OCI-LY1 (cell line): ENCODE measurements at regions not wholly inside any gene's neighbourhood (a gene's known extent, or its start where the extent isn't known, plus 50 kb on each side); places are given as distances from the start of the nearest gene placed in this dataset.

Experiments used
- H2AFZ ChIP-seq: fragments of 200-600 bp; sonication (generic), shearing (Covaris generic); 2 replicates; pipeline ENCODE4 v1.6.0; 2014; ENCODE audit warnings: antibody characterized with exemption, mild to moderate bottlenecking, low read length
- H3F3A ChIP-seq: fragments of 200-600 bp; sonication (generic), shearing (Covaris generic); 2 replicates; pipeline ENCODE4 v1.6.0; 2014; ENCODE audit warnings: mild to moderate bottlenecking, antibody characterized with exemption, low read length, moderate library complexity; ENCODE audit not compliant: insufficient read depth
- H3K27ac ChIP-seq: fragments of 200-600 bp; sonication (generic); 2 replicates; pipeline ENCODE4 v1.5.1; 2014; ENCODE audit warnings: low read length, mixed run types, mild to moderate bottlenecking, low read depth; ENCODE audit not compliant: poor library complexity, severe bottlenecking
- H3K27me3 ChIP-seq: fragments of 200-600 bp; sonication (generic); 2 replicates; pipeline ENCODE4 v1.6.0; 2014; ENCODE audit warnings: antibody characterized with exemption, mild to moderate bottlenecking, low read length, moderate library complexity; ENCODE audit not compliant: insufficient read depth
- H3K36me3 ChIP-seq: fragments of 200-600 bp; sonication (generic); 2 replicates; pipeline ENCODE4 v1.6.1; 2014; ENCODE audit warnings: mild to moderate bottlenecking, antibody characterized with exemption, low read length, moderate library complexity, mixed read lengths; ENCODE audit not compliant: insufficient read depth
- H3K4me1 ChIP-seq: fragments of 200-600 bp; sonication (generic); 2 replicates; pipeline ENCODE4 v1.5.1; 2014; ENCODE audit warnings: mild to moderate bottlenecking, low read length, moderate library complexity; ENCODE audit not compliant: insufficient read depth, severe bottlenecking
- H3K4me2 ChIP-seq: fragments of 200-600 bp; sonication (generic), shearing (Covaris generic); 2 replicates; pipeline ENCODE4 v1.6.1; 2014; ENCODE audit warnings: low read length
- H3K4me3 ChIP-seq: fragments of 200-600 bp; sonication (generic); 2 replicates; pipeline ENCODE4 v1.5.1; 2014; ENCODE audit warnings: low read length, low read depth, mild to moderate bottlenecking, mixed read lengths; ENCODE audit not compliant: poor library complexity, severe bottlenecking
- H3K79me2 ChIP-seq: fragments of 200-600 bp; shearing (Covaris generic); 2 replicates; pipeline ENCODE4 v1.6.1; 2016; ENCODE audit warnings: mixed run types, low read length, mixed read lengths; ENCODE audit not compliant: insufficient read depth
- H3K9ac ChIP-seq: fragments of 200-600 bp; sonication (generic), shearing (Covaris generic); 2 replicates; pipeline ENCODE4 v1.6.1; 2014; ENCODE audit warnings: mild to moderate bottlenecking, low read length, mixed read lengths
- H3K9me2 ChIP-seq: fragments of 200-600 bp; sonication (generic), shearing (Covaris generic); 2 replicates; pipeline ENCODE4 v1.6.1; 2014; ENCODE audit warnings: low read depth, mild to moderate bottlenecking, low read length, mixed read lengths
- H3K9me3 ChIP-seq: fragments of 200-600 bp; shearing (Covaris generic); 2 replicates; pipeline ENCODE4 v1.6.1; 2014; ENCODE audit warnings: low read length, mixed read lengths
- H4K20me1 ChIP-seq: fragments of 200-600 bp; sonication (generic), shearing (Covaris generic); 2 replicates; pipeline ENCODE4 v1.6.0; 2016; ENCODE audit warnings: mild to moderate bottlenecking, low read length; ENCODE audit not compliant: insufficient read depth
- EZH2 ChIP-seq: fragments of 200-600 bp; sonication (generic), shearing (Covaris generic); IDR thresholded peaks from 2 replicates; pipeline ENCODE4 v1.8.0; 2017; ENCODE audit warnings: borderline replicate concordance, mixed run types, mild to moderate bottlenecking, antibody characterized with exemption, low read length, moderate library complexity, mixed read lengths
- TF ChIP-seq, protein P1 (sequence below): fragments of 200-600 bp; sonication (generic), shearing (Covaris generic); IDR thresholded peaks from 2 replicates; pipeline ENCODE4 v1.5.1; 2017; ENCODE audit warnings: mild to moderate bottlenecking, antibody characterized with exemption, low read length, moderate library complexity, mixed read lengths

DNA sequence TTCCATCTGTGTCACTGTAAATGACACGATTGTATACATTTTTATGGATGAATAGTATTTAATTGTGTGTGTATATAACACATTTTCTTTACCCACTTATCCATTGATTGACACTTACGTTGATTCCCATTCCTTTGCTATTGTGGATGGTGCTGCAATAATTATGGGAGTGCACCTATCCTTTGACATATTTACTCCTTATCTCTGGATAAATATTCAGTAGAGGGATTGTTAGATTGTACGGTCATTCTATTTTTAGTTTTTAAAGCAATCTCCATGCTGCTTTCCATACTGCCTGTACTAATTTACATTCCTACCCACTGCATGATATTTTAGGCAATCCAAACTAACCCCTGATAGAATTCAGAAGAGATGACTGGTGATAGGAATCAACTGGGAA is 980.1 kb downstream of the FSTL5 start:
- Histone ChIP-seq H3K27ac (no peak overlapping the region), H3K36me3 (no peaks in the 10 kb centered on the region), H3K4me3 (no peak overlapping the region), H3K9me2 (no peaks in the 10 kb centered on the region), H3K27me3 (no peaks in the 10 kb centered on the region), H3K9me3 (no peaks in the 10 kb centered on the region), H3K4me2 (no peak overlapping the region), H3F3A (no peaks in the 10 kb centered on the region), H3K79me2 (0 out of 2 replicates have a peak, but pooled peaks cover 3% of the 10 kb centered on the region), H3K9ac (no peak overlapping the region), H3K4me1 (no peaks in the 10 kb centered on the region), H2AFZ (no peak overlapping the region), H4K20me1 (no peaks in the 10 kb centered on the region)
- TF ChIP-seq EZH2, result no peak
- TF ChIP-seq, protein P1, sequence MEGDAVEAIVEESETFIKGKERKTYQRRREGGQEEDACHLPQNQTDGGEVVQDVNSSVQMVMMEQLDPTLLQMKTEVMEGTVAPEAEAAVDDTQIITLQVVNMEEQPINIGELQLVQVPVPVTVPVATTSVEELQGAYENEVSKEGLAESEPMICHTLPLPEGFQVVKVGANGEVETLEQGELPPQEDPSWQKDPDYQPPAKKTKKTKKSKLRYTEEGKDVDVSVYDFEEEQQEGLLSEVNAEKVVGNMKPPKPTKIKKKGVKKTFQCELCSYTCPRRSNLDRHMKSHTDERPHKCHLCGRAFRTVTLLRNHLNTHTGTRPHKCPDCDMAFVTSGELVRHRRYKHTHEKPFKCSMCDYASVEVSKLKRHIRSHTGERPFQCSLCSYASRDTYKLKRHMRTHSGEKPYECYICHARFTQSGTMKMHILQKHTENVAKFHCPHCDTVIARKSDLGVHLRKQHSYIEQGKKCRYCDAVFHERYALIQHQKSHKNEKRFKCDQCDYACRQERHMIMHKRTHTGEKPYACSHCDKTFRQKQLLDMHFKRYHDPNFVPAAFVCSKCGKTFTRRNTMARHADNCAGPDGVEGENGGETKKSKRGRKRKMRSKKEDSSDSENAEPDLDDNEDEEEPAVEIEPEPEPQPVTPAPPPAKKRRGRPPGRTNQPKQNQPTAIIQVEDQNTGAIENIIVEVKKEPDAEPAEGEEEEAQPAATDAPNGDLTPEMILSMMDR, result no peak

DNA sequence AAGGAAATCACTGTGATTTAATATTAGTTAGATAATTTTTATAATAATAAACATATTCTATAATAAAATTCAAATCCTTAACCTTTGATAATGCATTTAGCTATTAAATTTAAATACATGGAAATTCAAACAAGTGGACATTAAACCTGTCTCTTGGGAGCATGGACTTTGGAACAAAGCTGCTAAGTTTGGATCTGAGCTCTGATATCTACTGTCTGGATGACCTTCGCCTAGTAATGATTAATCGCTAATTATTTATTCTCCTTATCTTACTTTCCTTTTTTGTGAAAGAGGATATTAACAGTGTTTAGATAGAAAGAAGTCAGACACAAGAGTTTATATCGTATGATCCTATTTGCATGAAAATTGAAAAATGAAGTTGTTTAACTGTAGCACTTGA is 980.9 kb downstream of the FSTL5 start:
- Histone ChIP-seq H3K4me1 (no peaks in the 10 kb centered on the region), H3K9ac (no peak overlapping the region), H3F3A (no peaks in the 10 kb centered on the region), H3K9me3 (no peaks in the 10 kb centered on the region), H3K27me3 (no peaks in the 10 kb centered on the region), H4K20me1 (no peaks in the 10 kb centered on the region), H2AFZ (no peak overlapping the region), H3K9me2 (no peaks in the 10 kb centered on the region), H3K4me3 (no peak overlapping the region), H3K4me2 (no peak overlapping the region), H3K36me3 (no peaks in the 10 kb centered on the region), H3K79me2 (0 out of 2 replicates have a peak, but pooled peaks cover 3% of the 10 kb centered on the region), H3K27ac (no peak overlapping the region)
- TF ChIP-seq, protein P1, result no peak
- no peak for TF ChIP-seq EZH2

DNA sequence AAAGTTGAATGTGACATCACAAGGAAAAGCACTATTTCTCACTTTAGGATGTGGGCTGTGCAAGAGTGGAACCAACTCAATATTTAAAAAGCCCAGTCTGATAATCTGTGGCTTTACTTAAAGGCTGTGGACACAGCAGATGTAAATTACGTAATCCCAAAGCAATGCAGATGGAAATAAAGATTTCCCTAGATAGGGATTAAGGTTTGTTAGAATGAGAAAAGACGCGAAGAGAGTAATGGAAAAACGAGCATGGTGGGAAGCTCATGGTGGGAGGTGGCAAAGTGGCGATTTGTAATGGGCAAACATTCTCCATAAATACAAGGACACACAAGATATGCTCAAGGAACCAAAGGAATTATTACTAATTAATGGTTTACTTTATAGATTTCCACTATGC is 985.5 kb downstream of the FSTL5 start:
- Histone ChIP-seq H3K4me2 (no peak overlapping the region), H4K20me1 (no peaks in the 10 kb centered on the region), H3K4me1 (no peaks in the 10 kb centered on the region), H3F3A (no peaks in the 10 kb centered on the region), H3K9me3 (no peaks in the 10 kb centered on the region), H2AFZ (no peak overlapping the region), H3K36me3 (no peaks in the 10 kb centered on the region), H3K27me3 (no peaks in the 10 kb centered on the region), H3K9ac (no peak overlapping the region), H3K27ac (no peak overlapping the region), H3K4me3 (no peak overlapping the region), H3K9me2 (no peaks in the 10 kb centered on the region), H3K79me2 (no peaks in the 10 kb centered on the region)
- no peak for TF ChIP-seq EZH2
- TF ChIP-seq, protein P1, result no peak
